ENCODE measurements at regions not wholly inside any gene's neighbourhood (a gene's known extent, or its start where the extent isn't known, plus 50 kb on each side); places are given as distances from the start of the nearest gene placed in this dataset.

GRCh38 chr10:117790179-117790578 is 247.6 kb downstream of the EMX2 start:
- TF ChIP-seq CTCF (IDR thresholded peaks at IDR 0.05): no peak
- no peaks in the 10 kb centered on the region for H3K4me1 ChIP-seq
- H3K4me3 ChIP-seq: no peak overlapping the region
- H3K36me3 ChIP-seq: no peaks in the 10 kb centered on the region
- DNase-seq: no peak
- H3K27me3 ChIP-seq: peaks cover 0 to 18% of the 10 kb centered on the region in 2 donors
- intact Hi-C loops (cut with DNase I; ENCODE audit: low total_unique reads): no loop called here
- no peaks in the 10 kb centered on the region for H3K9me3 ChIP-seq
- H3K27ac ChIP-seq: no peak overlapping the region

- no peak for TF ChIP-seq CTCF (IDR thresholded peaks at IDR 0.05)
- no peak for DNase-seq
- intact Hi-C loops (cut with DNase I; ENCODE audit: low total_unique reads): no loop called here
- H3K4me1 ChIP-seq: no peaks in the 10 kb centered on the region
- H3K27ac ChIP-seq: no peak overlapping the region
- H3K36me3 ChIP-seq: no peaks in the 10 kb centered on the region
- H3K4me3 ChIP-seq: no peak overlapping the region
- no peaks in the 10 kb centered on the region for H3K9me3 ChIP-seq
- peaks cover 0 to 16% of the 10 kb centered on the region in 2 donors for H3K27me3 ChIP-seq
Measured at GRCh38 chr10:117790621-117791020, 248.1 kb downstream of the EMX2 start.

GRCh38 chr10:117792214-117792613 is 249.7 kb downstream of the EMX2 start:
- DNase-seq: no peak
- peaks cover 0 to 18% of the 10 kb centered on the region in 2 donors for H3K27me3 ChIP-seq
- no peak overlapping the region for H3K4me3 ChIP-seq
- no peaks in the 10 kb centered on the region for H3K36me3 ChIP-seq
- intact Hi-C loops (cut with DNase I; ENCODE audit: low total_unique reads): no loop called here
- no peaks in the 10 kb centered on the region for H3K4me1 ChIP-seq
- H3K9me3 ChIP-seq: no peaks in the 10 kb centered on the region
- no peak overlapping the region for H3K27ac ChIP-seq
- no peak for TF ChIP-seq CTCF (IDR thresholded peaks at IDR 0.05)

GRCh38 chr10:117796130-117796745 is 250.5 kb downstream of the RAB11FIP2 start:
- no peak overlapping the region for H3K27ac ChIP-seq
- no peak for TF ChIP-seq CTCF (IDR thresholded peaks at IDR 0.05)
- intact Hi-C loops (cut with DNase I; ENCODE audit: low total_unique reads): no loop called here
- peaks cover 0 to 26% of the 10 kb centered on the region in 2 donors for H3K27me3 ChIP-seq
- no peaks in the 10 kb centered on the region for H3K4me1 ChIP-seq
- DNase-seq: no peak
- no peak overlapping the region for H3K4me3 ChIP-seq
- H3K36me3 ChIP-seq: no peaks in the 10 kb centered on the region
- H3K9me3 ChIP-seq: no peaks in the 10 kb centered on the region

GRCh38 chr10:117797296-117797695 is 249.4 kb downstream of the RAB11FIP2 start:
- peak in 1 of 2 donors; percentile 10 for DNase-seq
- Histone ChIP-seq H3K9me3 (no peaks in the 10 kb centered on the region), H3K27me3 (peaks cover 0 to 27% of the 10 kb centered on the region in 2 donors), H3K4me1 (no peaks in the 10 kb centered on the region), H3K27ac (no peak overlapping the region), H3K4me3 (no peak overlapping the region), H3K36me3 (no peaks in the 10 kb centered on the region)
- intact Hi-C loops (cut with DNase I; ENCODE audit: low total_unique reads): no loop called here
- TF ChIP-seq CTCF (IDR thresholded peaks at IDR 0.05): no peak

GRCh38 chr10:117801691-117802090 is 245.1 kb downstream of the RAB11FIP2 start:
- no peak overlapping the region for H3K27ac ChIP-seq
- no peak overlapping the region for H3K4me3 ChIP-seq
- H3K9me3 ChIP-seq: no peaks in the 10 kb centered on the region
- peaks cover 0 to 23% of the 10 kb centered on the region in 2 donors for H3K27me3 ChIP-seq
- no peaks in the 10 kb centered on the region for H3K4me1 ChIP-seq
- no peak for TF ChIP-seq CTCF (IDR thresholded peaks at IDR 0.05)
- intact Hi-C loops (cut with DNase I; ENCODE audit: low total_unique reads): no loop called here
- DNase-seq: peak in 1 of 2 donors; percentile 15
- no peaks in the 10 kb centered on the region for H3K36me3 ChIP-seq
